Epithelial cell of esophagus (primary cell): ENCODE measurements at regions not wholly inside any gene's neighbourhood (a gene's known extent, or its start where the extent isn't known, plus 50 kb on each side); places are given as distances from the start of the nearest gene placed in this dataset.

Source experiments
- DNase-seq: peaks from one replicate; pipeline ENCODE4 v3.0.0; 2010; ENCODE audit warnings: low read depth
- H3K4me3 ChIP-seq: 2 replicates; pipeline ENCODE4 v1.5.1; 2011; ENCODE audit warnings: mild to moderate bottlenecking, low read length, control low read depth
- CTCF ChIP-seq: IDR thresholded peaks from 2 replicates; pipeline ENCODE4 v1.5.1; 2011; ENCODE audit warnings: low read depth, mild to moderate bottlenecking, low read length, control low read depth, inconsistent platforms; ENCODE audit not compliant: insufficient read depth; ENCODE audit errors: missing control alignments

- TF ChIP-seq CTCF = no peak
- no peak for DNase-seq
- no peak overlapping the region for H3K4me3 ChIP-seq
Measured at GRCh38 chr18:24840640-24841039, 380.2 kb downstream of the HRH4 start.

- H3K4me3 ChIP-seq = no peak overlapping the region
- no peak for DNase-seq
- TF ChIP-seq CTCF = no peak
Measured at GRCh38 chr18:24841536-24841935, 381.1 kb downstream of the HRH4 start.

GRCh38 chr18:24843123-24843522 is 382.7 kb downstream of the HRH4 start:
- no peak for DNase-seq
- no peak for TF ChIP-seq CTCF
- H3K4me3 ChIP-seq = no peak overlapping the region

- DNase-seq = no peak
- no peak overlapping the region for H3K4me3 ChIP-seq
- no peak for TF ChIP-seq CTCF
Measured at GRCh38 chr18:24846138-24846537, 385.7 kb downstream of the HRH4 start.

GRCh38 chr18:24850532-24850931 is 390.1 kb downstream of the HRH4 start:
- no peak overlapping the region for H3K4me3 ChIP-seq
- DNase-seq = no peak
- no peak for TF ChIP-seq CTCF

- no peak for TF ChIP-seq CTCF
- no peak overlapping the region for H3K4me3 ChIP-seq
Measured at GRCh38 chr18:24853076-24853475, 392.6 kb downstream of the HRH4 start.

GRCh38 chr18:24860978-24861680 is 400.7 kb downstream of the HRH4 start:
- DNase-seq = no peak
- TF ChIP-seq CTCF = no peak
- H3K4me3 ChIP-seq = no peak overlapping the region

More at GRCh38 chr18:24853076-24853475, 392.6 kb downstream of the HRH4 start:
- no peak for DNase-seq
